Liver (tissue), 8 donors: ENCODE measurements at regions not wholly inside any gene's neighbourhood (a gene's known extent, or its start where the extent isn't known, plus 50 kb on each side); places are given as distances from the start of the nearest gene placed in this dataset.

ENCODE experiments used
- DNase-seq: peaks from one replicate; pipeline ENCODE4 v3.0.0-alpha.2; 2017; ENCODE audit warnings: low spot score
- H3K27ac ChIP-seq, 2 donors: one replicate each; pipeline ENCODE4 v1.7.0; 2013; ENCODE audit warnings: inconsistent platforms in 2 of 2, low read length in 2 of 2, control low read depth in 1 of 2, low read depth in 1 of 2, mild to moderate bottlenecking in 1 of 2
- H3K27me3 ChIP-seq, 4 donors: one replicate each; pipeline versions ENCODE4 v1.6.1 to v1.7.0; 2013; ENCODE audit warnings: low read length in 3 of 4, inconsistent platforms in 1 of 4, mild to moderate bottlenecking in 1 of 4, moderate library complexity in 1 of 4; ENCODE audit not compliant: control insufficient read depth in 4 of 4, insufficient read depth in 4 of 4
- H3K36me3 ChIP-seq, 4 donors: one replicate each; pipeline versions ENCODE4 v1.6.1 to v1.7.0; 2013; ENCODE audit warnings: low read length in 3 of 4, mild to moderate bottlenecking in 3 of 4, low read depth in 1 of 4, moderate library complexity in 1 of 4; ENCODE audit not compliant: control insufficient read depth in 4 of 4, insufficient read depth in 3 of 4
- H3K4me1 ChIP-seq, 4 donors: one replicate each; pipeline versions ENCODE4 v1.6.1 to v1.7.0; 2013; ENCODE audit warnings: low read length in 3 of 4, mild to moderate bottlenecking in 3 of 4, moderate library complexity in 1 of 4; ENCODE audit not compliant: control insufficient read depth in 4 of 4, insufficient read depth in 4 of 4
- H3K4me3 ChIP-seq, 3 donors: one replicate each; pipeline versions ENCODE4 v1.6.1 to v1.7.0; 2013; ENCODE audit warnings: low read length in 3 of 3, control low read depth in 1 of 3, low read depth in 1 of 3, mild to moderate bottlenecking in 1 of 3
- H3K9ac ChIP-seq, 2 donors: one replicate each; pipeline ENCODE4 v1.7.0; 2013; ENCODE audit warnings: low read length in 2 of 2, mild to moderate bottlenecking in 2 of 2, moderate library complexity in 2 of 2, control low read depth in 1 of 2, low read depth in 1 of 2
- H3K9me3 ChIP-seq, 4 donors: one replicate each; pipeline versions ENCODE4 v1.6.1 to v1.7.0; 2013; ENCODE audit warnings: low read length in 3 of 4; ENCODE audit not compliant: control insufficient read depth in 4 of 4
- EGR1 ChIP-seq, 2 donors: IDR thresholded peaks; 2 replicates each; pipeline ENCODE4 v1.6.1; 2016 to 2018; ENCODE audit warnings: antibody characterized with exemption in 2 of 2, low read depth in 2 of 2
- FOXA1 ChIP-seq: IDR thresholded peaks from 2 replicates; pipeline ENCODE4 v1.6.1; 2016; ENCODE audit warnings: antibody characterized with exemption
- FOXA2 ChIP-seq: IDR thresholded peaks from 2 replicates; pipeline ENCODE4 v1.6.1; 2016; ENCODE audit warnings: antibody characterized with exemption
- GABPA ChIP-seq, 2 donors: IDR thresholded peaks in 1 of 2; conservative IDR thresholded peaks in 1 of 2; 2 replicates each; pipeline ENCODE4 v1.6.1; 2016; ENCODE audit warnings: antibody characterized with exemption in 2 of 2, mild to moderate bottlenecking in 1 of 2, moderate library complexity in 1 of 2
- HNF4A ChIP-seq, 2 donors: conservative IDR thresholded peaks; 2 replicates each; pipeline ENCODE4 v1.6.1; 2016; ENCODE audit warnings: antibody characterized with exemption in 2 of 2, mild to moderate bottlenecking in 2 of 2
- JUND ChIP-seq, 2 donors: IDR thresholded peaks; 2 replicates each; pipeline ENCODE4 v1.6.1; 2016; ENCODE audit warnings: antibody characterized with exemption in 2 of 2
- MAX ChIP-seq: IDR thresholded peaks from 2 replicates; pipeline ENCODE4 v1.6.1; 2016; ENCODE audit warnings: antibody characterized with exemption
- NR2F2 ChIP-seq: IDR thresholded peaks from 2 replicates; pipeline ENCODE4 v1.6.1; 2016; ENCODE audit warnings: antibody characterized with exemption
- REST ChIP-seq: IDR thresholded peaks from 2 replicates; pipeline ENCODE4 v1.6.1; 2016; ENCODE audit warnings: antibody characterized with exemption, mild to moderate bottlenecking
- RXRA ChIP-seq, 2 donors: IDR thresholded peaks; 2 replicates each; pipeline ENCODE4 v1.6.1; 2017 to 2018; ENCODE audit warnings: antibody characterized with exemption in 2 of 2, mild to moderate bottlenecking in 1 of 2
- SP1 ChIP-seq: IDR thresholded peaks from 2 replicates; pipeline ENCODE4 v1.6.1; 2018; ENCODE audit warnings: antibody characterized with exemption, mild to moderate bottlenecking
- TAF1 ChIP-seq: conservative IDR thresholded peaks from 2 replicates; pipeline ENCODE4 v1.6.1; 2016; ENCODE audit warnings: antibody characterized with exemption, mild to moderate bottlenecking
- YY1 ChIP-seq: IDR thresholded peaks from 2 replicates; pipeline ENCODE4 v1.6.1; 2016; ENCODE audit warnings: antibody characterized with exemption, mild to moderate bottlenecking
- WGBS: extraction: QIAGEN DNeasy Blood & Tissue Kit; methylation state at CpG from one replicate; pipeline ENCODE4 v1.1.7; 2013; 5-methylcytosine and 5-hydroxymethylcytosine counted together
- TF ChIP-seq, protein P1 (sequence below): fragments of 150-350 bp; IDR thresholded peaks from 2 replicates; pipeline ENCODE4 v1.5.1; 2017; ENCODE audit warnings: improper control_type of control experiment, low read depth, low read length; ENCODE audit not compliant: missing input control
- TF ChIP-seq, protein P2 (sequence below): IDR thresholded peaks from 2 replicates; pipeline ENCODE4 v1.6.1; 2016; ENCODE audit warnings: antibody characterized with exemption
- TF ChIP-seq, protein P3 (sequence below): IDR thresholded peaks from 2 replicates; pipeline ENCODE4 v1.6.1; 2016; ENCODE audit warnings: antibody characterized with exemption
- donor health status: healthy.
- donor health status: healthy.
- donor health status: healthy.
- donor health status: healthy.
- donor health status: healthy.

GRCh38 chr4:108533245-108533844 lies 87.0 kb upstream of the RPL34 start (continued):
- TF ChIP-seq REST = no peak

DNA sequence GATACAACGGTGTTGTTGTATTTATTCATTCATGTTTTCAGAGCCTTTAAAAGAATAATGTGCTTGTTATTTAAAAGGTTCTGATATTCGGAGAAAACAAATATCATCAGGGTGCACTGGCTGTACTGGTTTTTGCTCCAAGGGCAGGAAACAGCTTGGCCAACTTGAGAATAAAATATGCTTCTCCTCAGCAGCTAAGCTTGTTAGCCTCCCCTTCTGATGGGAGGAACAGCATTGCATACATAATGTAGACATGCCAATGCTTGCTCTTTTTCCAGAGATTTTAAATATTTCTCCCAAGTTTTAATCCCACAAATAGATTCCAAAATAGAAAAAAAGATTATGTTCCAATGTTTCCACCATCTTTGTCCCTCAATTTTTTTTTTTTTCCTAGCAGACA lies 87.6 kb upstream of the RPL34 start:
- no peak for TF ChIP-seq YY1
- no peak for TF ChIP-seq FOXA2
- TF ChIP-seq, protein P1, sequence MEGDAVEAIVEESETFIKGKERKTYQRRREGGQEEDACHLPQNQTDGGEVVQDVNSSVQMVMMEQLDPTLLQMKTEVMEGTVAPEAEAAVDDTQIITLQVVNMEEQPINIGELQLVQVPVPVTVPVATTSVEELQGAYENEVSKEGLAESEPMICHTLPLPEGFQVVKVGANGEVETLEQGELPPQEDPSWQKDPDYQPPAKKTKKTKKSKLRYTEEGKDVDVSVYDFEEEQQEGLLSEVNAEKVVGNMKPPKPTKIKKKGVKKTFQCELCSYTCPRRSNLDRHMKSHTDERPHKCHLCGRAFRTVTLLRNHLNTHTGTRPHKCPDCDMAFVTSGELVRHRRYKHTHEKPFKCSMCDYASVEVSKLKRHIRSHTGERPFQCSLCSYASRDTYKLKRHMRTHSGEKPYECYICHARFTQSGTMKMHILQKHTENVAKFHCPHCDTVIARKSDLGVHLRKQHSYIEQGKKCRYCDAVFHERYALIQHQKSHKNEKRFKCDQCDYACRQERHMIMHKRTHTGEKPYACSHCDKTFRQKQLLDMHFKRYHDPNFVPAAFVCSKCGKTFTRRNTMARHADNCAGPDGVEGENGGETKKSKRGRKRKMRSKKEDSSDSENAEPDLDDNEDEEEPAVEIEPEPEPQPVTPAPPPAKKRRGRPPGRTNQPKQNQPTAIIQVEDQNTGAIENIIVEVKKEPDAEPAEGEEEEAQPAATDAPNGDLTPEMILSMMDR = no peak
- TF ChIP-seq NR2F2 = no peak
- no peak for TF ChIP-seq HNF4A (conservative IDR thresholded peaks at IDR 0.05)
- no peak for TF ChIP-seq MAX
- TF ChIP-seq, protein P2, sequence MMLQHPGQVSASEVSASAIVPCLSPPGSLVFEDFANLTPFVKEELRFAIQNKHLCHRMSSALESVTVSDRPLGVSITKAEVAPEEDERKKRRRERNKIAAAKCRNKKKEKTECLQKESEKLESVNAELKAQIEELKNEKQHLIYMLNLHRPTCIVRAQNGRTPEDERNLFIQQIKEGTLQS = no peak
- TF ChIP-seq EGR1 (IDR thresholded peaks at IDR 0.05; ENCODE audit: low read depth in 2 of 2) = no peak
- TF ChIP-seq SP1 = no peak
- TF ChIP-seq RXRA (IDR thresholded peaks at IDR 0.05) = no peak
- TF ChIP-seq, protein P3, sequence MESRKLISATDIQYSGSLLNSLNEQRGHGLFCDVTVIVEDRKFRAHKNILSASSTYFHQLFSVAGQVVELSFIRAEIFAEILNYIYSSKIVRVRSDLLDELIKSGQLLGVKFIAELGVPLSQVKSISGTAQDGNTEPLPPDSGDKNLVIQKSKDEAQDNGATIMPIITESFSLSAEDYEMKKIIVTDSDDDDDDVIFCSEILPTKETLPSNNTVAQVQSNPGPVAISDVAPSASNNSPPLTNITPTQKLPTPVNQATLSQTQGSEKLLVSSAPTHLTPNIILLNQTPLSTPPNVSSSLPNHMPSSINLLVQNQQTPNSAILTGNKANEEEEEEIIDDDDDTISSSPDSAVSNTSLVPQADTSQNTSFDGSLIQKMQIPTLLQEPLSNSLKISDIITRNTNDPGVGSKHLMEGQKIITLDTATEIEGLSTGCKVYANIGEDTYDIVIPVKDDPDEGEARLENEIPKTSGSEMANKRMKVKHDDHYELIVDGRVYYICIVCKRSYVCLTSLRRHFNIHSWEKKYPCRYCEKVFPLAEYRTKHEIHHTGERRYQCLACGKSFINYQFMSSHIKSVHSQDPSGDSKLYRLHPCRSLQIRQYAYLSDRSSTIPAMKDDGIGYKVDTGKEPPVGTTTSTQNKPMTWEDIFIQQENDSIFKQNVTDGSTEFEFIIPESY = no peak
- no peak for TF ChIP-seq REST
- TF ChIP-seq JUND (IDR thresholded peaks at IDR 0.05) = no peak
- no peak for TF ChIP-seq FOXA1
- no peak for TF ChIP-seq GABPA (IDR thresholded peaks at IDR 0.05 in 1 of 2, conservative IDR thresholded peaks at IDR 0.05 in 1 of 2)
- no peak for TF ChIP-seq TAF1
- Histone ChIP-seq H3K9ac (no peak overlapping the region), H3K9me3 (no peaks in the 10 kb centered on the region), H3K4me3 (no peak overlapping the region), H3K27ac (no peak overlapping the region), H3K27me3 (peaks cover 0 to under 1% (median 0%) of the 10 kb centered on the region in 4 donors), H3K4me1 (no peaks in the 10 kb centered on the region), H3K36me3 (no peaks in the 10 kb centered on the region)
- 68% methylated on average over 2 of the region's 2 CpGs for WGBS
- no peak for DNase-seq
